ENCODE measurements at regions not wholly inside any gene's neighbourhood (a gene's known extent, or its start where the extent isn't known, plus 50 kb on each side); places are given as distances from the start of the nearest gene placed in this dataset.

- no peak overlapping the region for H3K4me2 ChIP-seq (ENCODE audit: control insufficient read depth, insufficient read depth)
- H3K27me3 ChIP-seq (replicated peaks in 1 of 2; ENCODE audit: control insufficient read depth in 2 of 2, insufficient read depth in 2 of 2, low read length in 1 of 2) = no peaks in the 10 kb centered on the region
- DNase-seq (ENCODE audit: low read depth, low spot score) (no peak), ATAC-seq (no peak), FAIRE-seq (no peak)
- TF ChIP-seq SIX5 (IDR thresholded peaks at IDR 0.05; ENCODE audit: low read depth, low read length, severe bottlenecking) (no peak), MTA3 (IDR thresholded peaks at IDR 0.05; ENCODE audit: borderline replicate concordance, low read length) (no peak), YY1 (IDR thresholded peaks at IDR 0.05; ENCODE audit: low read depth, low read length) (no peak), PAX8 (IDR thresholded peaks at IDR 0.05) (no peak), NBN (IDR thresholded peaks at IDR 0.05) (no peak), MXI1 (IDR thresholded peaks at IDR 0.05; ENCODE audit: low read depth, low read length) (no peak), RELA (IDR thresholded peaks at IDR 0.05; ENCODE audit: borderline replicate concordance, partially characterized antibody) (no peak), LARP7 (IDR thresholded peaks at IDR 0.05) (no peak), MEF2B (IDR thresholded peaks at IDR 0.05; ENCODE audit: partially characterized antibody, poor library complexity, severe bottlenecking) (no peak), PRDM15 (CRISPR knock-in tag; IDR thresholded peaks at IDR 0.05) (no peak), KDM1A (IDR thresholded peaks at IDR 0.05; ENCODE audit: borderline replicate concordance) (no peak), TCF12 (IDR thresholded peaks at IDR 0.05; ENCODE audit: low read depth, low read length) (no peak), CHD4 (IDR thresholded peaks at IDR 0.05) (no peak)
- intact Hi-C loops (cut with micrococcal nuclease; ENCODE audit: unreplicated experiment) (no loop called here), in situ Hi-C loops (cut with MboI) (no loop called here)
- H3K4me3 ChIP-seq = no peak overlapping the region
- no peaks in the 10 kb centered on the region for H4K20me1 ChIP-seq (ENCODE audit: control insufficient read depth, insufficient read depth)
- H3K27ac ChIP-seq (ENCODE audit: control insufficient read depth, insufficient read depth) = no peak overlapping the region
- no peaks in the 10 kb centered on the region for H3K36me3 ChIP-seq (ENCODE audit: control insufficient read depth in 2 of 2, insufficient read depth in 2 of 2, low read length in 1 of 2)
- CTCF ChIA-PET = no interaction called here
- RAD21 ChIA-PET (ENCODE audit: unreplicated experiment) = no interaction called here
- no peak overlapping the region for H3K9ac ChIP-seq (ENCODE audit: control insufficient read depth, insufficient read depth, low read length)
- POLR2A ChIA-PET = no interaction called here
- WGBS (ENCODE audit: insufficient coverage, insufficient replicate concordance, low lambda C conversion rate, missing lambda C conversion rate) = 14% methylated on average over 4 of the region's 4 CpGs
- SMC1A ChIA-PET (ENCODE audit: uncharacterized antibody, unreplicated experiment) = interaction anchor here (0.7 to 1.3 kb wide), 2 partner anchors 13 to 75 kb away, joined by 3 read pairs; no protein-coding TSS in a partner anchor
- H3K9me3 ChIP-seq (replicated peaks; ENCODE audit: control insufficient read depth, insufficient read depth, low read length) = no peaks in the 10 kb centered on the region
- no TSS peak for BruUV-seq (replicated peaks)
- H3K79me2 ChIP-seq (ENCODE audit: control insufficient read depth, insufficient read depth, low read length) = no peaks in the 10 kb centered on the region
- H3K4me1 ChIP-seq (ENCODE audit: control insufficient read depth, insufficient read depth, low read length) = no peaks in the 10 kb centered on the region
- H2AFZ ChIP-seq (ENCODE audit: control insufficient read depth, low read depth, low read length) = no peak overlapping the region
These were observed 81.3 kb upstream of the CD93 start for GRCh38 chr20:23167431-23167830.

Measured in GM12878 (cell line).